HPDE6-E6E7 (cell line): ENCODE measurements at regions not wholly inside any gene's neighbourhood (a gene's known extent, or its start where the extent isn't known, plus 50 kb on each side); places are given as distances from the start of the nearest gene placed in this dataset.

Source experiments
- DNase-seq: peaks from one replicate; pipeline ENCODE4 v3.0.0; 2011; ENCODE audit warnings: missing footprints; ENCODE audit errors: extremely low spot score

GRCh38 chr18:78113136-78113939, 863.7 kb downstream of the GALR1 start:
- DNase-seq, result no peak

- no peak for DNase-seq
Observed at GRCh38 chr18:78113940-78114251, 864.2 kb downstream of the GALR1 start.

- DNase-seq, result no peak
Observed at GRCh38 chr18:78115896-78116561, 863.6 kb upstream of the SALL3 start.

- DNase-seq, result no peak
Observed at GRCh38 chr18:78123144-78123909, 856.3 kb upstream of the SALL3 start.

GRCh38 chr18:78123926-78124797, 855.5 kb upstream of the SALL3 start:
- DNase-seq, result no peak

- no peak for DNase-seq
Observed at GRCh38 chr18:78125206-78125896, 854.3 kb upstream of the SALL3 start.

GRCh38 chr18:78126106-78126505, 853.5 kb upstream of the SALL3 start:
- DNase-seq, result no peak

GRCh38 chr18:78126536-78126935, 853.1 kb upstream of the SALL3 start:
- no peak for DNase-seq

- no peak for DNase-seq
Observed at GRCh38 chr18:78127041-78127440, 852.6 kb upstream of the SALL3 start.

GRCh38 chr18:78128004-78128403, 851.6 kb upstream of the SALL3 start:
- DNase-seq, result no peak

- no peak for DNase-seq
Observed at GRCh38 chr18:78129260-78129659, 850.4 kb upstream of the SALL3 start.

- DNase-seq, result no peak
Observed at GRCh38 chr18:78130232-78131195, 849.1 kb upstream of the SALL3 start.

GRCh38 chr18:78133729-78134128, 845.9 kb upstream of the SALL3 start:
- DNase-seq, result no peak

- no peak for DNase-seq
Observed at GRCh38 chr18:78136986-78137385, 842.6 kb upstream of the SALL3 start.

- DNase-seq, result no peak
Observed at GRCh38 chr18:78138983-78139496, 840.6 kb upstream of the SALL3 start.

GRCh38 chr18:78140294-78140693, 839.3 kb upstream of the SALL3 start:
- DNase-seq, result no peak

GRCh38 chr18:78144669-78145068, 834.9 kb upstream of the SALL3 start:
- no peak for DNase-seq

GRCh38 chr18:78145096-78145495, 834.5 kb upstream of the SALL3 start:
- no peak for DNase-seq

GRCh38 chr18:78146136-78147085, 833.2 kb upstream of the SALL3 start:
- no peak for DNase-seq
